ENCODE measurements at regions not wholly inside any gene's neighbourhood (a gene's known extent, or its start where the extent isn't known, plus 50 kb on each side); places are given as distances from the start of the nearest gene placed in this dataset.

DNA sequence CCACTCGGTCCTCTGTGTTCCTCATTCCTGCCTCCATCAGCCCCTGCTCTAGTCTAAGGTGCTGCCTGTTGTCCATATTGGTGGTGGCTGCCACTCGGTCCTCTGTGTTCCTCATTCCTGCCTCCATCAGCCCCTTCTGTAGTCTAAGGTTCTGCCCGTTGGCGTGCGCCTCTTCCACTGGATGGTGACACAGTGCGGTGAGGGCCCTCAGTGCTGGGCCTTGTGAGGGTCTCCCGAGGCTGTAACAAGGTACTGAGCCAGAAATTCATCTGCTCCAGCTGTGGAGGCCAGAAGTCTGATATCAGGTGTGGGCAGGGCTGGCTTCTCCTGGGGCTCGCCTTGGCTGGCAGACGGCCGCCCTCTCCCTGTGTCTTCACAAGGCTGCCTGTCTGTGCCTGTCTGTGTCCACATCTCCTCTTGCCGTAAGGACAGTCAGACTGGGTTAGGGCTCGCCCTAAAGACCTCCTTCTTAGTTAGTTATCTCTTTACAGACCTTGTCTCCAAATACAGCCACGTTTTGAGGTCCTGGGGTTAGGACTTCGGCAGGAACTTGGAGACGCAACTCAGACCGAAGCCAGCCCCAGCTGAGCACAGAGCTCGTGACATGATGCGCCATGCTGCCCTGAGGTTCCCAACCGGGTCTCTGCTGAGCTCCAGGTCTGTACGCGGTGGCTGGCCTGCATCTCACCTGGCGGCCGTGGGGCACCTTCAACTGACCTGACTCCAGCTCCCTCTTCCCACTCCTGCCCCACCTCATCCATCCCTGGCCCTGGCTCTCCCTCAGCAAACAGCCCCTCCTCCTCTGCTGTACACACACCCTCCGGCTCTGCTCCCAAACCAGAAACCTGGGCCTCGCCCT is 181.4 kb upstream of the SHH start:
- H3K27ac ChIP-seq (ENCODE audit: low read length, poor library complexity, severe bottlenecking): no peak overlapping the region
- no peak overlapping the region for H3K18ac ChIP-seq (ENCODE audit: low read depth in 1 of 2, low read length in 2 of 2)
- no peak for DNase-seq
- H3K23ac ChIP-seq (ENCODE audit: low read length in 2 of 2): no peak overlapping the region
- no peak overlapping the region for H2BK15ac ChIP-seq (ENCODE audit: low read depth, poor library complexity, severe bottlenecking)
- no peak overlapping the region for H4K91ac ChIP-seq (ENCODE audit: low read length)
- H3K27me3 ChIP-seq (ENCODE audit: control insufficient read depth in 1 of 2, insufficient read depth in 1 of 2, low read length in 2 of 2): no peaks in the 10 kb centered on the region
- no peak overlapping the region for H4K8ac ChIP-seq (ENCODE audit: low read length)
- H3K9ac ChIP-seq (ENCODE audit: low read length): no peak overlapping the region
- no peak overlapping the region for H2BK120ac ChIP-seq (ENCODE audit: low read depth, low read length)
- no peak overlapping the region for H2BK5ac ChIP-seq (ENCODE audit: low read depth, low read length, poor library complexity, severe bottlenecking)
- no peak overlapping the region for H3K4ac ChIP-seq (ENCODE audit: low read depth in 1 of 2, low read length in 2 of 2)
- no peaks in the 10 kb centered on the region for H3K79me1 ChIP-seq (replicated peaks; ENCODE audit: low read length, poor library complexity, severe bottlenecking)
- H3K4me2 ChIP-seq (ENCODE audit: low read length, poor library complexity, severe bottlenecking): no peak overlapping the region
- no peaks in the 10 kb centered on the region for H3K4me1 ChIP-seq (ENCODE audit: control insufficient read depth, insufficient read depth, low read depth, low read length)
- H3K9me3 ChIP-seq (ENCODE audit: control insufficient read depth, low read length): no peaks in the 10 kb centered on the region
- no peaks in the 10 kb centered on the region for H3K36me3 ChIP-seq (ENCODE audit: control insufficient read depth in 1 of 2, insufficient read depth in 2 of 2, low read depth in 1 of 2, low read length in 2 of 2)
- H3K14ac ChIP-seq (ENCODE audit: low read length in 2 of 2): no peak overlapping the region
- H2BK12ac ChIP-seq (ENCODE audit: low read length in 2 of 2): no peak overlapping the region
- H3K4me3 ChIP-seq (ENCODE audit: insufficient read depth in 1 of 2, low read depth in 1 of 2, low read length in 2 of 2): no peak overlapping the region
- WGBS: 85% methylated on average over 25 of the region's 25 CpGs
- H2AFZ ChIP-seq (ENCODE audit: low read depth, low read length): no peak overlapping the region
- H2AK5ac ChIP-seq (ENCODE audit: low read length, severe bottlenecking): no peak overlapping the region

DNA sequence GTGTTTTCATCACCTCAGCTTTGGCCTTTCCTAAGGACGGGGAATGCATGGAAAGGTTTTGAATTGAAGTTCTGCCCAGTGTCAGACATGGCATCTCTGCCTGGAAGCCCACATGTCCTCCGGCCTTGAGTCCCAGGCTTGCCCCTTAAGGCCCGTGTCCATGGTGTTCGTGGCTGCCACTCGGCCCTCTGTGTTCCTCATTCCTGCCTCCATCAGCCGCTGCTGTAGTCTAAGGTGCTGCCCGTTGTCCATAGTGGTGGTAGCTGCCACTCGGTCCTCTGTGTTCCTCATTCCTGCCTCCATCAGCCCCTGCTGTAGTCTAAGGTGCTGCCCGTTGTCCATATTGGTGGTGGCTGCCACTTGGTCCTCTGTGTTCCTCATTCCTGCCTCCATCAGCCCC is 180.7 kb upstream of the SHH start:
- H4K91ac ChIP-seq (ENCODE audit: low read length): no peak overlapping the region
- no peaks in the 10 kb centered on the region for H3K4me1 ChIP-seq (ENCODE audit: control insufficient read depth, insufficient read depth, low read depth, low read length)
- no peak overlapping the region for H3K27ac ChIP-seq (ENCODE audit: low read length, poor library complexity, severe bottlenecking)
- no peaks in the 10 kb centered on the region for H3K9me3 ChIP-seq (ENCODE audit: control insufficient read depth, low read length)
- H3K9ac ChIP-seq (ENCODE audit: low read length): no peak overlapping the region
- H2BK120ac ChIP-seq (ENCODE audit: low read depth, low read length): no peak overlapping the region
- 70% methylated on average over 9 of the region's 9 CpGs for WGBS
- no peak overlapping the region for H3K23ac ChIP-seq (ENCODE audit: low read length in 2 of 2)
- DNase-seq: no peak
- no peak overlapping the region for H3K14ac ChIP-seq (ENCODE audit: low read length in 2 of 2)
- no peaks in the 10 kb centered on the region for H3K36me3 ChIP-seq (ENCODE audit: control insufficient read depth in 1 of 2, insufficient read depth in 2 of 2, low read depth in 1 of 2, low read length in 2 of 2)
- no peak overlapping the region for H2BK15ac ChIP-seq (ENCODE audit: low read depth, poor library complexity, severe bottlenecking)
- no peak overlapping the region for H4K8ac ChIP-seq (ENCODE audit: low read length)
- H2AK5ac ChIP-seq (ENCODE audit: low read length, severe bottlenecking): no peak overlapping the region
- H2BK12ac ChIP-seq (ENCODE audit: low read length in 2 of 2): no peak overlapping the region
- no peak overlapping the region for H3K4ac ChIP-seq (ENCODE audit: low read depth in 1 of 2, low read length in 2 of 2)
- H2AFZ ChIP-seq (ENCODE audit: low read depth, low read length): no peak overlapping the region
- no peak overlapping the region for H3K4me2 ChIP-seq (ENCODE audit: low read length, poor library complexity, severe bottlenecking)
- no peaks in the 10 kb centered on the region for H3K79me1 ChIP-seq (replicated peaks; ENCODE audit: low read length, poor library complexity, severe bottlenecking)
- no peak overlapping the region for H3K4me3 ChIP-seq (ENCODE audit: insufficient read depth in 1 of 2, low read depth in 1 of 2, low read length in 2 of 2)
- no peak overlapping the region for H2BK5ac ChIP-seq (ENCODE audit: low read depth, low read length, poor library complexity, severe bottlenecking)
- no peak overlapping the region for H3K18ac ChIP-seq (ENCODE audit: low read depth in 1 of 2, low read length in 2 of 2)
- H3K27me3 ChIP-seq (ENCODE audit: control insufficient read depth in 1 of 2, insufficient read depth in 1 of 2, low read length in 2 of 2): no peaks in the 10 kb centered on the region

DNA sequence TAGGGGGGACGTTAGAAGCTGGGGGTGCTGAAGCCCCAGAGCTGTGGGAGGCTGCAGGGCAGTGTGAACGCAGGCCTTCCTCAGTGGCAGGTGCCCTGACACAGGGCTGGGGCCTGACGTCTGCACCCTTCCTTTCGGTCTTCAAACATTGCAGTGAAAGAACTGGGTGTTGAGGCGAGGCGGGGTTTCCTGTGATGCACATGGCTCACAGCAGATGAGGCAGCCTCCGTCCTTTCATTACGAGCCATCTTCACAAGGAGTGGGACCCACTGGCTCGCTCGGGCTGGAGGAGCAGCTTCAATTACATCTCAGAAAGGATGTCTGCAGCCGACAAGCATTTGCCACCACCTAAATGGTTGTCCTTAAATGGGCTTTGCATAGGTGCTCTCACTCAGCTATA is 180.3 kb upstream of the SHH start:
- H3K9me3 ChIP-seq (ENCODE audit: control insufficient read depth, low read length): no peaks in the 10 kb centered on the region
- H3K9ac ChIP-seq (ENCODE audit: low read length): no peak overlapping the region
- H2AK5ac ChIP-seq (ENCODE audit: low read length, severe bottlenecking): no peak overlapping the region
- H3K27me3 ChIP-seq (ENCODE audit: control insufficient read depth in 1 of 2, insufficient read depth in 1 of 2, low read length in 2 of 2): no peaks in the 10 kb centered on the region
- WGBS: 81% methylated on average over 11 of the region's 11 CpGs
- no peak overlapping the region for H3K18ac ChIP-seq (ENCODE audit: low read depth in 1 of 2, low read length in 2 of 2)
- no peaks in the 10 kb centered on the region for H3K4me1 ChIP-seq (ENCODE audit: control insufficient read depth, insufficient read depth, low read depth, low read length)
- no peak overlapping the region for H3K27ac ChIP-seq (ENCODE audit: low read length, poor library complexity, severe bottlenecking)
- no peak overlapping the region for H3K14ac ChIP-seq (ENCODE audit: low read length in 2 of 2)
- H2BK15ac ChIP-seq (ENCODE audit: low read depth, poor library complexity, severe bottlenecking): no peak overlapping the region
- no peak overlapping the region for H3K4me2 ChIP-seq (ENCODE audit: low read length, poor library complexity, severe bottlenecking)
- H3K79me1 ChIP-seq (replicated peaks; ENCODE audit: low read length, poor library complexity, severe bottlenecking): no peaks in the 10 kb centered on the region
- H4K91ac ChIP-seq (ENCODE audit: low read length): no peak overlapping the region
- no peak overlapping the region for H4K8ac ChIP-seq (ENCODE audit: low read length)
- H3K4me3 ChIP-seq (ENCODE audit: insufficient read depth in 1 of 2, low read depth in 1 of 2, low read length in 2 of 2): no peak overlapping the region
- no peak overlapping the region for H3K23ac ChIP-seq (ENCODE audit: low read length in 2 of 2)
- no peak overlapping the region for H2BK5ac ChIP-seq (ENCODE audit: low read depth, low read length, poor library complexity, severe bottlenecking)
- no peak overlapping the region for H2BK12ac ChIP-seq (ENCODE audit: low read length in 2 of 2)
- H2BK120ac ChIP-seq (ENCODE audit: low read depth, low read length): no peak overlapping the region
- no peak overlapping the region for H3K4ac ChIP-seq (ENCODE audit: low read depth in 1 of 2, low read length in 2 of 2)
- DNase-seq: no peak
- H3K36me3 ChIP-seq (ENCODE audit: control insufficient read depth in 1 of 2, insufficient read depth in 2 of 2, low read depth in 1 of 2, low read length in 2 of 2): no peaks in the 10 kb centered on the region
- H2AFZ ChIP-seq (ENCODE audit: low read depth, low read length): no peak overlapping the region

DNA sequence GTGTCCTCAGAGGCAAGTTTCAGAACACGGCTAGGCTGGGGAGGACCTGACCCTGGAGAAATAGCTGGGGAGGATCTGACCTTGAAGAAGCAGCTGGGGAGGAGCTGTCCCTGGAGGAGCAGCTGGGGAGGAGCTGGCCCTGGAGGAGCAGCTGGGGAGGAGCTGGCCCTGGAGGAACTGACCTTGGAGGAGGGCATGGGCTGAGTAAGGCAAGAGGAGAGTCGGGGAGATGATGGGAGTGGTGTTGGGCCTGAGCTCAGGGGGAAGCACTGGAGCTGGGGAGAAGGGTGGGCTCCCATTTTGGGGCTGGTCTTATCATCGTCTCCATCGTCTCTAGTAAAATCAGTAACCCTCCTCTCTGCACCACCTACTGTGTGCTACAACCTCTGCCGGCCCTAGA is 179.8 kb upstream of the SHH start:
- no peak for DNase-seq
- Histone ChIP-seq H4K8ac (ENCODE audit: low read length) (no peak overlapping the region), H2BK5ac (ENCODE audit: low read depth, low read length, poor library complexity, severe bottlenecking) (no peak overlapping the region), H2BK12ac (ENCODE audit: low read length in 2 of 2) (no peak overlapping the region), H2BK120ac (ENCODE audit: low read depth, low read length) (no peak overlapping the region), H3K27ac (ENCODE audit: low read length, poor library complexity, severe bottlenecking) (no peak overlapping the region), H3K18ac (ENCODE audit: low read depth in 1 of 2, low read length in 2 of 2) (no peak overlapping the region), H3K14ac (ENCODE audit: low read length in 2 of 2) (no peak overlapping the region), H2AFZ (ENCODE audit: low read depth, low read length) (no peak overlapping the region), H2AK5ac (ENCODE audit: low read length, severe bottlenecking) (no peak overlapping the region), H3K9ac (ENCODE audit: low read length) (no peak overlapping the region), H3K27me3 (ENCODE audit: control insufficient read depth in 1 of 2, insufficient read depth in 1 of 2, low read length in 2 of 2) (no peaks in the 10 kb centered on the region), H3K79me1 (replicated peaks; ENCODE audit: low read length, poor library complexity, severe bottlenecking) (no peaks in the 10 kb centered on the region), H3K4ac (ENCODE audit: low read depth in 1 of 2, low read length in 2 of 2) (no peak overlapping the region), H2BK15ac (ENCODE audit: low read depth, poor library complexity, severe bottlenecking) (no peak overlapping the region), H3K4me1 (ENCODE audit: control insufficient read depth, insufficient read depth, low read depth, low read length) (no peaks in the 10 kb centered on the region), H3K4me2 (ENCODE audit: low read length, poor library complexity, severe bottlenecking) (no peak overlapping the region), H3K36me3 (ENCODE audit: control insufficient read depth in 1 of 2, insufficient read depth in 2 of 2, low read depth in 1 of 2, low read length in 2 of 2) (no peaks in the 10 kb centered on the region), H3K23ac (ENCODE audit: low read length in 2 of 2) (no peak overlapping the region), H3K9me3 (ENCODE audit: control insufficient read depth, low read length) (no peaks in the 10 kb centered on the region), H3K4me3 (ENCODE audit: insufficient read depth in 1 of 2, low read depth in 1 of 2, low read length in 2 of 2) (no peak overlapping the region), H4K91ac (ENCODE audit: low read length) (no peak overlapping the region)
- WGBS: 58% methylated on average over 3 of the region's 5 CpGs

Measured in mesenchymal stem cell (in vitro differentiated cells and primary cell).